Upper lobe of left lung (tissue), 4 donors: ENCODE measurements at regions not wholly inside any gene's neighbourhood (a gene's known extent, or its start where the extent isn't known, plus 50 kb on each side); places are given as distances from the start of the nearest gene placed in this dataset.

Source experiments
- POLR2A ChIP-seq, 4 donors: fragments of 450-650 bp; IDR thresholded peaks; one replicate each; pipeline ENCODE4 v1.5.1; 2016 to 2017; ENCODE audit warnings: antibody characterized with exemption in 4 of 4, mild to moderate bottlenecking in 2 of 4
- TF ChIP-seq, protein P1 (sequence below), 6 experiments: fragments of 450-650 bp in 4 of 6; fragments of 200-600 bp in 2 of 6; sonication (generic) in 2 of 6; IDR thresholded peaks; one replicate each; pipeline ENCODE4 v1.5.1; 2016 to 2019; ENCODE audit warnings: antibody characterized with exemption in 6 of 6

- TF ChIP-seq, protein P1, sequence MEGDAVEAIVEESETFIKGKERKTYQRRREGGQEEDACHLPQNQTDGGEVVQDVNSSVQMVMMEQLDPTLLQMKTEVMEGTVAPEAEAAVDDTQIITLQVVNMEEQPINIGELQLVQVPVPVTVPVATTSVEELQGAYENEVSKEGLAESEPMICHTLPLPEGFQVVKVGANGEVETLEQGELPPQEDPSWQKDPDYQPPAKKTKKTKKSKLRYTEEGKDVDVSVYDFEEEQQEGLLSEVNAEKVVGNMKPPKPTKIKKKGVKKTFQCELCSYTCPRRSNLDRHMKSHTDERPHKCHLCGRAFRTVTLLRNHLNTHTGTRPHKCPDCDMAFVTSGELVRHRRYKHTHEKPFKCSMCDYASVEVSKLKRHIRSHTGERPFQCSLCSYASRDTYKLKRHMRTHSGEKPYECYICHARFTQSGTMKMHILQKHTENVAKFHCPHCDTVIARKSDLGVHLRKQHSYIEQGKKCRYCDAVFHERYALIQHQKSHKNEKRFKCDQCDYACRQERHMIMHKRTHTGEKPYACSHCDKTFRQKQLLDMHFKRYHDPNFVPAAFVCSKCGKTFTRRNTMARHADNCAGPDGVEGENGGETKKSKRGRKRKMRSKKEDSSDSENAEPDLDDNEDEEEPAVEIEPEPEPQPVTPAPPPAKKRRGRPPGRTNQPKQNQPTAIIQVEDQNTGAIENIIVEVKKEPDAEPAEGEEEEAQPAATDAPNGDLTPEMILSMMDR (IDR thresholded peaks at IDR 0.05) = no peak
- no peak for TF ChIP-seq POLR2A (IDR thresholded peaks at IDR 0.05)
Observed at GRCh38 chr3:177308286-177308685, 111.0 kb upstream of the TBL1XR1 start.
